PFSK-1 (cell line): ENCODE measurements at regions not wholly inside any gene's neighbourhood (a gene's known extent, or its start where the extent isn't known, plus 50 kb on each side); places are given as distances from the start of the nearest gene placed in this dataset.

Experiments
- FOXP2 ChIP-seq: optimal IDR thresholded peaks from 2 replicates; pipeline ENCODE3; 2011; ENCODE audit warnings: borderline replicate concordance, control low read depth, inconsistent platforms; ENCODE audit not compliant: insufficient read depth; ENCODE audit errors: extremely low read length, extremely low read depth
- POLR2AphosphoS5 ChIP-seq: IDR thresholded peaks from 2 replicates; pipeline ENCODE4 v1.6.1; 2012; ENCODE audit warnings: low read depth, mild to moderate bottlenecking, control low read depth, low read length, moderate library complexity
- REST ChIP-seq, 2 experiments: IDR thresholded peaks; 2 replicates each; pipeline versions ENCODE4 v1.6.1 to v1.8.0; 2011 to 2012; ENCODE audit warnings: low read depth in 2 of 2, low read length in 2 of 2, control low read depth in 1 of 2, inconsistent platforms in 1 of 2, mild to moderate bottlenecking in 1 of 2, moderate library complexity in 1 of 2; ENCODE audit not compliant: insufficient read depth in 1 of 2
- SIN3A ChIP-seq: IDR thresholded peaks from 2 replicates; pipeline ENCODE4 v1.6.1; 2012; ENCODE audit warnings: mild to moderate bottlenecking, low read length, moderate library complexity, borderline replicate concordance; ENCODE audit not compliant: insufficient read depth
- TAF1 ChIP-seq: IDR thresholded peaks from 2 replicates; pipeline ENCODE4 v1.6.1; 2012; ENCODE audit warnings: low read length, control low read depth, borderline replicate concordance; ENCODE audit not compliant: insufficient read depth

GRCh38 chr12:115011703-115012102, 327.7 kb upstream of the TBX3 start:
- TF ChIP-seq REST (IDR thresholded peaks at IDR 0.05; ENCODE audit: insufficient read depth in 1 of 2, low read depth in 2 of 2, low read length in 2 of 2) (no peak), TAF1 (no peak), POLR2AphosphoS5 (no peak), SIN3A (no peak), FOXP2 (no peak)
